GM12891 (cell line): ENCODE measurements at regions not wholly inside any gene's neighbourhood (a gene's known extent, or its start where the extent isn't known, plus 50 kb on each side); places are given as distances from the start of the nearest gene placed in this dataset.

Experiments used
- POLR2A ChIP-seq: IDR thresholded peaks from 2 replicates; pipeline ENCODE4 v1.6.1; 2011; ENCODE audit warnings: low read depth, low read length, control low read depth
- POLR2AphosphoS5 ChIP-seq: IDR thresholded peaks from 2 replicates; pipeline ENCODE4 v1.6.1; 2011; ENCODE audit warnings: low read depth, low read length, control low read depth
- POU2F2 ChIP-seq: IDR thresholded peaks from 2 replicates; pipeline ENCODE4 v1.6.1; 2011; ENCODE audit warnings: low read depth, mild to moderate bottlenecking, control low read depth, low read length, moderate library complexity
- SPI1 ChIP-seq: IDR thresholded peaks from 2 replicates; pipeline ENCODE4 v1.6.1; 2011; ENCODE audit warnings: low read depth, low read length, control low read depth
- TAF1 ChIP-seq: IDR thresholded peaks from 2 replicates; pipeline ENCODE4 v1.6.1; 2011; ENCODE audit warnings: low read depth, low read length, control low read depth

GRCh38 chr7:15801041-15801440 is 114.6 kb upstream of the MEOX2 start:
- TF ChIP-seq SPI1 (no peak), POLR2A (no peak), POLR2AphosphoS5 (no peak), TAF1 (no peak), POU2F2 (no peak)
